GM21360 (cell line): ENCODE measurements at regions not wholly inside any gene's neighbourhood (a gene's known extent, or its start where the extent isn't known, plus 50 kb on each side); places are given as distances from the start of the nearest gene placed in this dataset.

Experiments
- ATAC-seq: cut with Tn5 transposase; IDR thresholded peaks from one replicate; pipeline ENCODE4 v1.9.1; 2021; ENCODE audit warnings: mild to moderate bottlenecking, moderate library complexity; ENCODE audit not compliant: unreplicated experiment

- ATAC-seq, result no peak
Measured at GRCh38 chr1:50300297-50300696, 122.9 kb downstream of the DMRTA2 start.

GRCh38 chr1:50295566-50295965 is 127.7 kb downstream of the DMRTA2 start:
- ATAC-seq, result no peak

- ATAC-seq, result no peak
Measured at GRCh38 chr1:50292276-50292675, 131.0 kb downstream of the DMRTA2 start.

GRCh38 chr1:50289495-50289894 is 133.7 kb downstream of the DMRTA2 start:
- no peak for ATAC-seq

- ATAC-seq, result no peak
Measured at GRCh38 chr1:50285994-50286393, 137.2 kb downstream of the DMRTA2 start.

GRCh38 chr1:50279622-50280330 is 143.5 kb downstream of the DMRTA2 start:
- ATAC-seq, result no peak

GRCh38 chr1:50278961-50279360 is 144.3 kb downstream of the DMRTA2 start:
- no peak for ATAC-seq

GRCh38 chr1:50278410-50278809 is 144.8 kb downstream of the DMRTA2 start:
- no peak for ATAC-seq

- ATAC-seq, result no peak
Measured at GRCh38 chr1:50275566-50275965, 147.7 kb downstream of the DMRTA2 start.

GRCh38 chr1:50272912-50273311 is 150.3 kb downstream of the DMRTA2 start:
- no peak for ATAC-seq

GRCh38 chr1:50271968-50272578 is 151.2 kb downstream of the DMRTA2 start:
- ATAC-seq, result no peak

- no peak for ATAC-seq
Measured at GRCh38 chr1:50271337-50271736, 151.9 kb downstream of the DMRTA2 start.

- no peak for ATAC-seq
Measured at GRCh38 chr1:50270926-50271325, 152.3 kb downstream of the DMRTA2 start.

GRCh38 chr1:50268049-50268448 is 155.2 kb downstream of the DMRTA2 start:
- ATAC-seq, result no peak

GRCh38 chr1:50266509-50266908 is 156.7 kb downstream of the DMRTA2 start:
- ATAC-seq, result no peak

- ATAC-seq, result no peak
Measured at GRCh38 chr1:50265790-50266314, 157.1 kb downstream of the ELAVL4 start.

GRCh38 chr1:50264590-50264989 is 155.9 kb downstream of the ELAVL4 start:
- no peak for ATAC-seq

GRCh38 chr1:50262436-50262835 is 153.7 kb downstream of the ELAVL4 start:
- ATAC-seq, result no peak

- ATAC-seq, result no peak
Measured at GRCh38 chr1:50261951-50262350, 153.2 kb downstream of the ELAVL4 start.

GRCh38 chr1:50257940-50258685 is 149.4 kb downstream of the ELAVL4 start:
- no peak for ATAC-seq

- no peak for ATAC-seq
Measured at GRCh38 chr1:50257029-50257428, 148.3 kb downstream of the ELAVL4 start.
